EH (cell line): ENCODE measurements at regions not wholly inside any gene's neighbourhood (a gene's known extent, or its start where the extent isn't known, plus 50 kb on each side); places are given as distances from the start of the nearest gene placed in this dataset.
"Not testable (repeated sequence)": the region's sequence is repeated elsewhere in the genome, so short reads cannot be mapped to it uniquely, and the experiment has no call there.

Experiments
- DNase-seq: peaks from one replicate; pipeline ENCODE4 v3.0.0-alpha.2; 2015; ENCODE audit warnings: low read depth

GRCh38 chr1:119253366-119253765, 112.9 kb upstream of the WARS2 start:
- DNase-seq = no peak

GRCh38 chr1:119254067-119254720, 113.7 kb upstream of the WARS2 start:
- DNase-seq = no peak

GRCh38 chr1:119256089-119256488, 112.5 kb upstream of the HAO2 start:
- DNase-seq = not testable (repeated sequence)

- no peak for DNase-seq
Observed at GRCh38 chr1:119260506-119260905, 108.1 kb upstream of the HAO2 start.

- no peak for DNase-seq
Observed at GRCh38 chr1:119266386-119266785, 102.2 kb upstream of the HAO2 start.

- DNase-seq = no peak
Observed at GRCh38 chr1:119266858-119267257, 101.7 kb upstream of the HAO2 start.

- DNase-seq = not testable (repeated sequence)
Observed at GRCh38 chr1:119267288-119267687, 101.3 kb upstream of the HAO2 start.

GRCh38 chr1:119268879-119269278, 99.7 kb upstream of the HAO2 start:
- no peak for DNase-seq

GRCh38 chr1:119275145-119276134, 93.1 kb upstream of the HAO2 start:
- DNase-seq = peak; percentile 70

GRCh38 chr1:119276558-119276957, 92.0 kb upstream of the HAO2 start:
- DNase-seq = no peak

- peak; percentile 80 for DNase-seq
Observed at GRCh38 chr1:119279456-119280381, 88.9 kb upstream of the HAO2 start.

- DNase-seq = peak; percentile 65
Observed at GRCh38 chr1:119285482-119285881, 83.1 kb upstream of the HAO2 start.

- DNase-seq = peak; percentile 34
Observed at GRCh38 chr1:119286587-119287181, 81.9 kb upstream of the HAO2 start.

- DNase-seq = peak; percentile 73
Observed at GRCh38 chr1:119288751-119289150, 79.8 kb upstream of the HAO2 start.

GRCh38 chr1:119290297-119290696, 78.3 kb upstream of the HAO2 start:
- DNase-seq = no peak

GRCh38 chr1:119291611-119292206, 76.9 kb upstream of the HAO2 start:
- DNase-seq = peak; percentile 60

GRCh38 chr1:119293797-119294196, 74.8 kb upstream of the HAO2 start:
- DNase-seq = no peak

GRCh38 chr1:119294199-119294598, 74.4 kb upstream of the HAO2 start:
- no peak for DNase-seq

GRCh38 chr1:119294722-119295121, 73.9 kb upstream of the HAO2 start:
- DNase-seq = no peak

- peak; percentile 17 for DNase-seq
Observed at GRCh38 chr1:119298687-119299303, 69.8 kb upstream of the HAO2 start.

GRCh38 chr1:119302011-119302410, 66.6 kb upstream of the HAO2 start:
- DNase-seq = no peak
